Bronchial epithelial cell (primary cell): ENCODE measurements at regions not wholly inside any gene's neighbourhood (a gene's known extent, or its start where the extent isn't known, plus 50 kb on each side); places are given as distances from the start of the nearest gene placed in this dataset.

ENCODE experiments used
- DNase-seq: peaks from one replicate; pipeline ENCODE4 v3.0.0-alpha.2; 2010; ENCODE audit warnings: low read depth
- FAIRE-seq: peaks from 2 replicates; lab custom pipeline; 2011; peaks lifted over from hg19 to GRCh38; lab: Jason Lieb, UNC
- H3K27me3 ChIP-seq: 2 replicates; pipeline ENCODE4 v1.5.1; 2011; ENCODE audit warnings: low read length; ENCODE audit not compliant: control insufficient read depth, insufficient read depth
- H3K36me3 ChIP-seq: 2 replicates; pipeline ENCODE4 v1.5.1; 2011; ENCODE audit warnings: low read length; ENCODE audit not compliant: control insufficient read depth, insufficient read depth
- H3K4me3 ChIP-seq: 2 replicates; pipeline ENCODE4 v1.5.1; 2011; ENCODE audit warnings: mild to moderate bottlenecking, low read depth, low read length, control low read depth
- TF ChIP-seq, protein P1 (sequence below): IDR thresholded peaks from 2 replicates; pipeline ENCODE4 v1.5.1; 2011; ENCODE audit warnings: mild to moderate bottlenecking, moderate library complexity, low read length, control low read depth, inconsistent platforms; ENCODE audit not compliant: insufficient read depth, severe bottlenecking

DNA sequence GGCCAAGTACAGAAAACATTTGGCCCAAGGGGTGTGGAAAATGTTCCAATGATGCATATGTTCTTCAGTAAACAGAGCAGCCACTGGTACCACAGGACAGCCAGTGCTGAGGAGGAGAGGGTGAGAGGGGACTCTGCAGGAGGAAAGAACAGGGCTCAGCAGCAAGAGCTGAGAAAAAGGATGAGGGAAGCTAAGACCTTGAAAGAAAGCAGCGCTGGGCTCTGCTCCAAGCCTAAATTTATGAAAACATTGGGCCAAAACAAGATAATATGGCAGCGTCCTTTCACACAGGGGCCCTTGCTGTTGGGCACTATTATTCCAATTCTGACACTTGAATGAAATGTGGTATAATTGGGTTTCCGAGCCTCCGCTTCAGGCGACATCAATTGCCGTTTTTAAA, 939.0 kb upstream of the FANCL start:
- Histone ChIP-seq H3K27me3 (no peaks in the 10 kb centered on the region), H3K36me3 (no peaks in the 10 kb centered on the region), H3K4me3 (no peak overlapping the region)
- DNase-seq (no peak), FAIRE-seq (no peak)
- TF ChIP-seq, protein P1, sequence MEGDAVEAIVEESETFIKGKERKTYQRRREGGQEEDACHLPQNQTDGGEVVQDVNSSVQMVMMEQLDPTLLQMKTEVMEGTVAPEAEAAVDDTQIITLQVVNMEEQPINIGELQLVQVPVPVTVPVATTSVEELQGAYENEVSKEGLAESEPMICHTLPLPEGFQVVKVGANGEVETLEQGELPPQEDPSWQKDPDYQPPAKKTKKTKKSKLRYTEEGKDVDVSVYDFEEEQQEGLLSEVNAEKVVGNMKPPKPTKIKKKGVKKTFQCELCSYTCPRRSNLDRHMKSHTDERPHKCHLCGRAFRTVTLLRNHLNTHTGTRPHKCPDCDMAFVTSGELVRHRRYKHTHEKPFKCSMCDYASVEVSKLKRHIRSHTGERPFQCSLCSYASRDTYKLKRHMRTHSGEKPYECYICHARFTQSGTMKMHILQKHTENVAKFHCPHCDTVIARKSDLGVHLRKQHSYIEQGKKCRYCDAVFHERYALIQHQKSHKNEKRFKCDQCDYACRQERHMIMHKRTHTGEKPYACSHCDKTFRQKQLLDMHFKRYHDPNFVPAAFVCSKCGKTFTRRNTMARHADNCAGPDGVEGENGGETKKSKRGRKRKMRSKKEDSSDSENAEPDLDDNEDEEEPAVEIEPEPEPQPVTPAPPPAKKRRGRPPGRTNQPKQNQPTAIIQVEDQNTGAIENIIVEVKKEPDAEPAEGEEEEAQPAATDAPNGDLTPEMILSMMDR = no peak

DNA sequence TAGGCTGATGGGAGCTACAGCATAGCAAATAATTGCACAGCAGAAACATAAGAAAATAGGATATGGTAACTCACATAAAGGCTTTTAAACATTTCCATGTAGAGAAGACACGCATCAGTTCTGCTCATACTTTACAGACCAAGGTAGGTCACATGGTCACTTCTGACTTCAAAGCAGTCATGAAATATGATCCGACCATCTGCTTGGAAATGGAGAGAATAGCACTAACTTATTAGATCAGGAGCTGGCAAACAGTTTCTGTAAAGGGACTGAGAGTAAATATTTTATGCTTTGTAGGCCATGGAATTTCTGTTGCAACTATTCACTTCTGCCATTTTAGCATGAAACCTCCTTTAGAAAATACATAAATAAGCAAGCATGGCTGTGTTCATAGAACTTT, 936.6 kb upstream of the FANCL start:
- DNase-seq (no peak), FAIRE-seq (no peak)
- TF ChIP-seq, protein P1 = no peak
- Histone ChIP-seq H3K36me3 (no peaks in the 10 kb centered on the region), H3K27me3 (no peaks in the 10 kb centered on the region), H3K4me3 (no peak overlapping the region)

DNA sequence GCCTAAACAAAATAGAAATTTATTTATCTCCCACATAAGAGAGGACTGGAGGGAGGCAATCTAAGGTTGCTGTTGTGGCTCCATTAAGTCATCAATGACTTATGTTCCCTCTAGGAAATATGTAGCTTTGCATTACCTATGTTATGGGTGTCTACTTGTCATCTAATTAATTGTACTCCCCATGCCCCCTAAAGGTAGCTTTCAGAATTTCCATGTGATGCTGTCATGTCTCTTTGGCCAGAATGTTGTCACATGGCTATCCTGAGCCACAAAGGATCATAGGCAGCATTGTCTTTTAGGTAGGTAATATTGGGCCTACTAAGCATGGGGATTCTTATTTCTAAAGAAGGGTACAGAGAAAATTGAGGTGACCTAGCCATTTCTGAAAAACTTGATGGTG, 935.6 kb upstream of the FANCL start:
- DNase-seq (peak; percentile 11), FAIRE-seq (no peak)
- Histone ChIP-seq H3K36me3 (no peaks in the 10 kb centered on the region), H3K4me3 (no peak overlapping the region), H3K27me3 (no peaks in the 10 kb centered on the region)
- TF ChIP-seq, protein P1 = no peak

DNA sequence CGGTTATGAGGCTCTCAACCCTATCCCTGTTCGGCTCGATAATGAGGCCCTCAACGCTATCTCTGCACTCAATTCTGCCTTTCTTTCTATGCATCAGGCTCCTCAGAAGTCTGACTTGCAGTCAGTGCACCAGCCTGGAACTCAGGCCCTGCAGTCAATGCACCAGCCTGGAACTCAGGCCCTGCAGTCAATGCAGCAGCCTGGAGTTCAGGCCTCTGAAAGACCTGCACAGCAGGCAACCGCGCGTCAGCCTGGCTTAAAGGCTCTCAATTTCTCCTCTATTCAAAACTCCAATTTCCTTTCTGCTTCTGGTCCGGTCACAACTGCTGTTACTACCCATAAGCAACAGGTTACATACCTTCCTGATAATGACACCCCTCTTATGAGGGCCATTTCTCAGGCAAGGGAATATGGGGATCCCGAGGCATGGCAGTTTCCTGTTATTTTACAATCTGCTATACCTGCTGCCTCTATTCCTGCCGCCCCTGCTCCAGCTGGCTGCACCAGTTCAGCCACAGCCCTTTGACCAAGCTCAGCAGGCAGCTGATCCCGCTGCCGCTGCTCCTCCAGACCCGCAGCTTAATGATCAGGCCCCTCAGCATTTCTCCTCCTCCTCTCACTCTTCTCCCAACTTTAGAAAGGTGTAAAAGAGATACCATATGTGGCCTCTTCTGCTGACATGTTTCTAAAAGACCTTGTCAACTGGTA, 933.6 kb upstream of the FANCL start:
- Histone ChIP-seq H3K27me3 (no peaks in the 10 kb centered on the region), H3K4me3 (no peak overlapping the region), H3K36me3 (no peaks in the 10 kb centered on the region)
- TF ChIP-seq, protein P1 = no peak
- FAIRE-seq = no peak
- no peak for DNase-seq

DNA sequence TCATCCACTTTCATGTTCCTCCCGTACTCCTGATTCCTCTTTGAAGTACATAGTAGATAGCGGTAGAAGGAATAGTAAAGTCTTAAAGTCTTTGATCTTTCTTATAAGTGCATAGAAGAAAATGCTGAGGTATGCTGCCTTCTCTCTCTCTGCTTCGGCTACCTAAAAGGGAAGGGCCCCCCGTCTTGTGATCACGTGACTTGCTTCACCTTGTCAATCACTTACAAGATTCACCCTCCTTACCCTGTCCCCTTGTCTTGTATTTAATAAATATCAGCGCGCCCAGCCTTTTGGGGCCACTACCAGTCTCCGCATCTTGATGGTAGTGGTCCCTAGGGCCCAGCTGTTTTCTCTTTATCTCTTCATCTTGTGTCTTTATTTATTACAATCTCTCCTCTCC, 932.2 kb upstream of the FANCL start:
- TF ChIP-seq, protein P1 = no peak
- DNase-seq = no peak
- Histone ChIP-seq H3K27me3 (no peaks in the 10 kb centered on the region), H3K36me3 (no peaks in the 10 kb centered on the region), H3K4me3 (no peak overlapping the region)
- FAIRE-seq = no peak

DNA sequence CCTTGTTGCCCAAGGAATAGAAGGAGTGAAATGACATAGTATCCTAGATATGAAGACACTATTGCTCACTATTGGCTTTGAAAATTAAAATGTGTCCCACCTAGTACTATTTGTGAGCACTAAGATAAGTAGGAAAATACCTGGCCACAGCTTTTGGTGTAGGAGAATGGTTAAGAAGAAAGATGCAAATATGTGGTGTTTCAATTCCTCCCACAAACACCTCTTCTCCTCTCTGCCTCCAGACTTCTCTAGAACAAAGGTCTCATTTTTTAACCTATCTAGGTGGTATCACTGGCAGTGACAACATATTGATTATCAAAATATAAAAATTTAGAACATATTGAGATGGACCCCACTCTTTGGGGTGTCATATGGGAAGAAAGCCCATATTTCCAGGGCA, 929.9 kb upstream of the FANCL start:
- TF ChIP-seq, protein P1 = no peak
- Histone ChIP-seq H3K36me3 (no peaks in the 10 kb centered on the region), H3K4me3 (no peak overlapping the region), H3K27me3 (no peaks in the 10 kb centered on the region)
- FAIRE-seq (no peak), DNase-seq (no peak)
